GM12875 (cell line): ENCODE measurements at regions not wholly inside any gene's neighbourhood (a gene's known extent, or its start where the extent isn't known, plus 50 kb on each side); places are given as distances from the start of the nearest gene placed in this dataset.
"Not testable (repeated sequence)": the region's sequence is repeated elsewhere in the genome, so short reads cannot be mapped to it uniquely, and the experiment has no call there.

Experiments used
- H3K4me3 ChIP-seq: one replicate; pipeline ENCODE4 v1.5.1; 2011; ENCODE audit warnings: low read depth, low read length, control low read depth
- TF ChIP-seq, protein P1 (sequence below): IDR thresholded peaks from 2 replicates; pipeline ENCODE4 v1.5.1; 2011; ENCODE audit warnings: low read depth, mild to moderate bottlenecking, control low read depth, inconsistent platforms, low read length, moderate library complexity, borderline replicate concordance; ENCODE audit not compliant: insufficient read depth

DNA sequence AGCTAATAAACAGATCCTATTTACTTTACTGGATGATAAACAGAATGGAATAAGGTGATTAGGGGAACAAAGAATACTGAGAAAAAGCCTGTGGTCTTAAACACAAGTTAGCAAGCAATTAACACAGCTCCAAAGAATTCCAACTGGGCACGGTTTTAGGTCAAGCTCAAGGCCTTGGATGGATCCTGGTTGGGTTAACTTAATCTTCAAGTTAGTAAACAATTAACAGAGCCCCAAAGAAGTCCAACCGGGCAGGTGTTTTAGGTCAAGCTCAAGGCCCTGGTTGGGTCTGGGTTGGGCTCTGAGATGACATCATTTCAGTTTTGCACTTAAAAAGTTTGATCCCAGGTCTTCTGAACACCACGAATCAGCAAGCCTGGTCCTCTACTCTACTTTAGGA is 1086.3 kb upstream of the TMPRSS15 start:
- H3K4me3 ChIP-seq = no peak overlapping the region
- TF ChIP-seq, protein P1, sequence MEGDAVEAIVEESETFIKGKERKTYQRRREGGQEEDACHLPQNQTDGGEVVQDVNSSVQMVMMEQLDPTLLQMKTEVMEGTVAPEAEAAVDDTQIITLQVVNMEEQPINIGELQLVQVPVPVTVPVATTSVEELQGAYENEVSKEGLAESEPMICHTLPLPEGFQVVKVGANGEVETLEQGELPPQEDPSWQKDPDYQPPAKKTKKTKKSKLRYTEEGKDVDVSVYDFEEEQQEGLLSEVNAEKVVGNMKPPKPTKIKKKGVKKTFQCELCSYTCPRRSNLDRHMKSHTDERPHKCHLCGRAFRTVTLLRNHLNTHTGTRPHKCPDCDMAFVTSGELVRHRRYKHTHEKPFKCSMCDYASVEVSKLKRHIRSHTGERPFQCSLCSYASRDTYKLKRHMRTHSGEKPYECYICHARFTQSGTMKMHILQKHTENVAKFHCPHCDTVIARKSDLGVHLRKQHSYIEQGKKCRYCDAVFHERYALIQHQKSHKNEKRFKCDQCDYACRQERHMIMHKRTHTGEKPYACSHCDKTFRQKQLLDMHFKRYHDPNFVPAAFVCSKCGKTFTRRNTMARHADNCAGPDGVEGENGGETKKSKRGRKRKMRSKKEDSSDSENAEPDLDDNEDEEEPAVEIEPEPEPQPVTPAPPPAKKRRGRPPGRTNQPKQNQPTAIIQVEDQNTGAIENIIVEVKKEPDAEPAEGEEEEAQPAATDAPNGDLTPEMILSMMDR = no peak

DNA sequence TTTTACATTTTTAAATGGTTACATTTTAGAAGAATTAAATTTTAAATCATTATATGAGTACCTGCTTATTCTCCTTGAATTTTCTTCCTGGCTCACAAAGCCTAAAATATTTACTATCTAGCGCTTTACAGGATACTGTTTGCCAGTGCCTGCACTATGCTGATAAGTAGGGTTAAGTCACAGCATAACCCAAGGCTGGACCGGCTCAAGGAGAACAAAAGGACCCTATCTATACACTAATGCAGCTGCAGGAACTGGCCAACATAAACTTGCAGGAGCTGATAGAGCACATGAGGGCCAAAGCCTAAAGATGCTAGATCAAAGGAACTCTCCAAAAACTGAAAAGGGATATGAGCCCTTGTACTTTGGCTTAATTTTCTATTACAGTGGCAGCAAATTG is 1086.9 kb upstream of the TMPRSS15 start:
- H3K4me3 ChIP-seq = no peak overlapping the region
- TF ChIP-seq, protein P1 = no peak

DNA sequence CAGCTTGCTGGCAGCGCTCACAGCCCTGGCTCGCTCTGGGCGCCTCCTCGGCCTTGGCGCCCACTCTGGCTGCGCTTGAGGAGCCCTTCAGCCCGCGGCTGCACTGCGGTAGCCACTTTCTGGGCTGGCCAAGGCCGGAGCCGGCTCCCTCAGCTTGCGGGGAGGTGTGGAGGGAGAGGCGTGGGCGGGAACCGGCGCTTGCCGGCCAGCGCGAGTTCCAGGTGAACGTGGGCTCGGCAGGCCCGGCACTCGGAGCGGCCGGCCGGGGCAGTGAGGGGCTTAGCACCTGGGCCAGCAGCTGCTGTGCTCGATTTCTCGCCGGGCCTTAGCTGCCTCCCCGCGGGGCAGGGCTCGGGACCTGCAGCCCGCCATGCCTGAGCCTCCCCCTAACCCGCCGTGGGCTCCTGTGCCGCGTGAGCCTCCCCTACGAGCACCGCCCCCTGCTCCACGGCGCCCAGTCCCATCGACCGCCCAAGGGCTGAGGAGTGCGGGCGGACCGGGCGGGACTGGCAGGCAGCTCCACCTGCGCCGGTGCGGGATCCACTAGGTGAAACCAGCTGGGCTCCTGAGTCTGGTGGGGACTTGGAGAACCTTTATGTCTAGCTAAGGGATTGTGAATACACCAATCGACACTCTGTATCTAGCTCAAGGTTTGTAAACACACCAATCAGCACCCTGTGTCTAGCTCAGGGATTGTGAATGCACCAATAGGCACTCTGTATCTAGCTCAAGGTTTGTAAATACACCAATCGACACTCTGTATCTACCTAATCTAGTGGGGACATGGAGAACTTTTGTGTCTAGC is 1090.1 kb upstream of the TMPRSS15 start:
- H3K4me3 ChIP-seq = not testable (repeated sequence)

DNA sequence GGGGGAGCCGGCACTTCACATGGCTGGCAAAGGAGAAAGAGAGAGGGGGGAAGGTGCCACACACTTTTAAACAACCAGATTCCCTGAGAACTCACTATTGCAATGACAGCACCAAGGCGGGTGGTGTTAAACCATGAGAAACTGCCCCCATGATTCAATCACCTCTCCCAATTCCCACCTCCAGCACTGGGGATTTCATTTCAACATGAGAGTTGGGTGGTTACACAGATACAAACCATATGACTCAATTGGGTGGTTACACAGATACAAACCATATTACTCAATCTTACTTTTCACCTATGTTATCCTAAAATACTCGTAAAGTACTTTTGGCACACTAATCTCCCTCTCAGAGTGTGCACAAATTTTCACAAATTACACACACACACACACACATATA is 1097.5 kb upstream of the TMPRSS15 start:
- H3K4me3 ChIP-seq = no peak overlapping the region
- TF ChIP-seq, protein P1 = no peak

DNA sequence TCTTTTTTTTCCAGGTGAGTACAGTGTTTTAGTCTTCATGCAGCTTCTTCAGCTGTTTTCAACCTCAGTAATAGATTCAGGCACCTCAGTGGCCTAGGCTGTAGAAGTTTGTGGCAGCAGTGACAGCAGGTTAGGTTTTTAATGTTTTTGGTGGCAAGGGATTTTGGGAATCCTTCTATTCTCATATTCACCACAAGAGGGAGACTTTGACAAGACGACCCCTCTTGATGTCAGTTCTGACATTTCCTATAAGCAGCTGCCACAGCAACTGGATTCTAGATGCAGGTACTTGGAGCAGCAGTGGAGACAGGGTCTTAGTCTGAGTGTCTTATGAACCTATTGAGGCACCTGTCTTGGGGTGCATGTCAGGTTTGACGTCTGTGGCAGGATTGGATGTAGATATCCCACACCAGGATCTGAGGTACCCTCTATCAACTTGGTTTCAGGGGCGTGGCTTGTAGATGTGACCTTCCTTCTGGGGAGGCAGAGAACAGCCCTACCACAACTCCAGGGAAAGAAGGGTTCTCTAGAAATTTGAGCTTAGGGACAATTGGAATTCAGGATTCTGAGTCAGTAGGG is 1104.2 kb upstream of the TMPRSS15 start:
- TF ChIP-seq, protein P1 = 0 out of 2 replicates have a peak, but pooled peaks have one; percentile 12

DNA sequence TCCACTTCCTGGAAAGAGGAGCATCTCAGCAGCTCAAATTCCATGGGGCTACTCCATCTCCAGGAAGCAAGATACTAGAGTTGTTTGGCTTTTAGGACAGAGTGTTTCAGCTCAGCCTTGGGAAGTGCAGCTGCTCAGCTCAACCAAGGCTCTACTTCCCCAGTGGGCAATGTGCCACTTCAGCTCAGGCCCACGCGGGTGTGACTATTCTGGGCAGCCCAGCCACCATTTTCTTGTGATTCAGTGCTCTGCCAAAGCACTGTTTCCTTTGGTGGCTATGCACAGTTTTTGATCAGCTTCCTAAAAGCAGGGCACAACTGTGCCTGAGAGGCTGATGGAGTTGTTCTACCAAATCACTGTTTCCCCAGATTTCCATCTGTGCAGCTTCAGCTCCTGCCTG is 1104.9 kb upstream of the TMPRSS15 start:
- H3K4me3 ChIP-seq = no peak overlapping the region
- TF ChIP-seq, protein P1 = no peak

More for the DNA sequence above, 1104.2 kb upstream of the TMPRSS15 start:
- H3K4me3 ChIP-seq = no peak overlapping the region

DNA sequence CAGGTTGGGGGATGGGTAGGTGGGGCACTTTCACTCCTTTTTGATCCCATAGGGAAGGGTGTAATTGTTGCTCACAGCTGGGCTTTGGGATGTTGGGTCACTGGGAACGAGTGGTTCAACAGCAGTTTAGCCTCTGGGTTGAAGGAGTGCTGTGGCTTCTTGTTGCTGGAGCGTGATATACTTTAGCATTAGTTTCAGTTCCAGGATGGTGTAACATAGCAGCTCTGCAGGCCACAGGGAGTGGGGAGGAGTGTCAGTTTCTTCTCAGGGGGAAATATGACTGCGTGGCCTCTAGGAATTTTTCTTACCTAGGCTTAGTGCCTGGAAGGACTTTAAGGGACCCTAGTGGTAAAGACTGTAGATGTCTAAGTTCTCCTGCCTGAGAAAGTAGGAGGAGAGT is 1105.3 kb upstream of the TMPRSS15 start:
- TF ChIP-seq, protein P1 = no peak
- H3K4me3 ChIP-seq = no peak overlapping the region
